HepG2 (cell line): ENCODE measurements at regions not wholly inside any gene's neighbourhood (a gene's known extent, or its start where the extent isn't known, plus 50 kb on each side); places are given as distances from the start of the nearest gene placed in this dataset.

Experiments used
- ATAC-seq: fragments of 200-7000 bp; cut with Tn5 transposase; 3 replicates; pipeline ENCODE4 v1.9.1; 2020; ENCODE audit warnings: mild to moderate bottlenecking, moderate library complexity
- BruUV-seq: library from RNA; stranded (reverse); fragments of 400-500 nt; replicated peaks from 2 replicates; lab custom pipeline; 2021; lab: Mats Ljungman, UMichigan
- CTCF ChIA-PET: fragments of 300-600 bp; formaldehyde crosslinking; extraction: SDS; loops from one replicate; lab custom pipeline; 2021; ENCODE audit warnings: low total read pairs, inconsistent platforms, low intra/inter-chr PET ratio; lab: Yijun Ruan, JAX
- POLR2A ChIA-PET: fragments of 350-600 bp; sonication (Branson Sonifier 250); formaldehyde crosslinking; loops from one replicate; lab custom pipeline; 2020; ENCODE audit warnings: antibody characterized with exemption, inconsistent platforms; lab: Yijun Ruan, JAX
- DNase-seq: peaks from one replicate; pipeline ENCODE4 v3.0.0-alpha.2; 2015; ENCODE audit warnings: low spot score
- FAIRE-seq: peaks from 3 replicates; lab custom pipeline; 2011; peaks lifted over from hg19 to GRCh38; lab: Jason Lieb, UNC
- H2AFZ ChIP-seq: one replicate; pipeline ENCODE4 v1.6.1; 2011; ENCODE audit warnings: low read length, inconsistent platforms
- H3K27ac ChIP-seq: fragments of 300-600 bp; 3 replicates; pipeline ENCODE4 v1.8.0; 2011; ENCODE audit warnings: mixed run types, mild to moderate bottlenecking, mixed read lengths, low read length, inconsistent platforms; ENCODE audit not compliant: insufficient read depth; ENCODE audit errors: extremely low read length
- H3K27me3 ChIP-seq, 2 experiments: fragments of 200-600 bp in 1 of 2; 2 replicates in 1 of 2; 3 replicates in 1 of 2; pipeline versions ENCODE4 v1.6.0 to v1.8.0; 2011; ENCODE audit warnings: low read length in 2 of 2, mild to moderate bottlenecking in 2 of 2, moderate library complexity in 2 of 2, inconsistent platforms in 1 of 2; ENCODE audit not compliant: insufficient read depth in 2 of 2, control insufficient read depth in 1 of 2
- H3K36me3 ChIP-seq, 2 experiments: fragments of 200-600 bp in 1 of 2; replicated peaks in 1 of 2; 2 replicates in 1 of 2; 3 replicates in 1 of 2; pipeline versions ENCODE4 v1.5.1 to v1.8.0; 2011; ENCODE audit warnings: low read length in 2 of 2, inconsistent platforms in 1 of 2; ENCODE audit not compliant: insufficient read depth in 2 of 2, control insufficient read depth in 1 of 2
- H3K4me1 ChIP-seq: 2 replicates; pipeline ENCODE4 v1.5.1; 2012; ENCODE audit warnings: low read length, inconsistent platforms; ENCODE audit not compliant: insufficient read depth
- H3K4me2 ChIP-seq: 2 replicates; pipeline ENCODE4 v1.6.0; 2011; ENCODE audit warnings: low read depth, low read length, inconsistent platforms
- H3K4me3 ChIP-seq, 3 experiments: fragments of 200-600 bp in 1 of 3; sonication (generic), shearing (Covaris generic) in 1 of 3; replicated peaks in 1 of 3; 2 replicates each; pipeline ENCODE4 v1.5.1; 2011 to 2016; ENCODE audit warnings: low read length in 3 of 3, inconsistent platforms in 2 of 3, low read depth in 2 of 3, mild to moderate bottlenecking in 2 of 3, control low read depth in 1 of 3, mixed read lengths in 1 of 3; ENCODE audit not compliant: insufficient read depth in 1 of 3
- H3K79me2 ChIP-seq: one replicate; pipeline ENCODE4 v1.6.1; 2011; ENCODE audit warnings: low read length, inconsistent platforms; ENCODE audit not compliant: insufficient read depth
- H3K9ac ChIP-seq: 2 replicates; pipeline ENCODE4 v1.6.0; 2011; ENCODE audit warnings: mild to moderate bottlenecking, low read depth, low read length, inconsistent platforms; ENCODE audit not compliant: insufficient read depth
- H3K9me3 ChIP-seq: 2 replicates; pipeline ENCODE4 v1.5.1; 2012; ENCODE audit warnings: mild to moderate bottlenecking, low read length
- H4K20me1 ChIP-seq: 2 replicates; pipeline ENCODE4 v1.6.0; 2011; ENCODE audit warnings: inconsistent platforms, mild to moderate bottlenecking, low read length, moderate library complexity; ENCODE audit not compliant: insufficient read depth
- ARNTL ChIP-seq: sonication (generic); formaldehyde crosslinking; IDR thresholded peaks from 2 replicates; pipeline ENCODE4 v1.4.0; 2020; ENCODE audit warnings: mild to moderate bottlenecking, missing genetic modification reagents
- CBX1 ChIP-seq: IDR thresholded peaks from one replicate; pipeline ENCODE4 v1.6.1; 2016; ENCODE audit warnings: antibody characterized with exemption, low read depth
- HMGXB3 ChIP-seq: sonication (generic); formaldehyde crosslinking; IDR thresholded peaks from 2 replicates; pipeline ENCODE4 v1.4.0; 2020; ENCODE audit warnings: missing genetic modification reagents, borderline replicate concordance
- KLF6 ChIP-seq: IDR thresholded peaks from 2 replicates; pipeline ENCODE4 v1.8.0; 2016; ENCODE audit warnings: missing biosample characterization, missing genetic modification reagents
- NR2C2 ChIP-seq: sonication (generic); formaldehyde crosslinking; IDR thresholded peaks from 2 replicates; pipeline ENCODE4 v1.4.0; 2020; ENCODE audit warnings: missing genetic modification reagents, mild to moderate bottlenecking, moderate library complexity, borderline replicate concordance
- PAXIP1 ChIP-seq: sonication (generic); formaldehyde crosslinking; conservative IDR thresholded peaks from 2 replicates; pipeline ENCODE4 v1.4.0; 2020; ENCODE audit warnings: mild to moderate bottlenecking, missing genetic modification reagents, moderate library complexity
- SKIL ChIP-seq: sonication (generic); formaldehyde crosslinking; IDR thresholded peaks from 2 replicates; pipeline ENCODE4 v1.8.0; 2022; ENCODE audit warnings: missing genetic modification reagents, mild to moderate bottlenecking, moderate library complexity, borderline replicate concordance
- SNRNP70 ChIP-seq: fragments of 200-400 bp; formaldehyde crosslinking; IDR thresholded peaks from 2 replicates; pipeline ENCODE4 v1.6.1; 2017; ENCODE audit warnings: mild to moderate bottlenecking, low read depth, low read length, moderate library complexity
- UBTF ChIP-seq: sonication (generic); formaldehyde crosslinking; IDR thresholded peaks from 2 replicates; pipeline ENCODE4 v1.4.0; 2020; ENCODE audit warnings: mild to moderate bottlenecking, missing genetic modification reagents
- YEATS4 ChIP-seq: sonication (generic); formaldehyde crosslinking; IDR thresholded peaks from 2 replicates; pipeline ENCODE4 v1.4.0; 2020; ENCODE audit warnings: missing genetic modification reagents, borderline replicate concordance
- ZFP62 ChIP-seq: sonication (generic); formaldehyde crosslinking; IDR thresholded peaks from 2 replicates; pipeline ENCODE4 v1.4.0; 2020; ENCODE audit warnings: missing genetic modification reagents
- ZNF678 ChIP-seq: sonication (generic); formaldehyde crosslinking; IDR thresholded peaks from 2 replicates; pipeline ENCODE4 v1.4.0; 2020; ENCODE audit warnings: mild to moderate bottlenecking, missing genetic modification reagents
- ZNF776 ChIP-seq: sonication (generic); formaldehyde crosslinking; IDR thresholded peaks from 2 replicates; pipeline ENCODE4 v1.4.0; 2020; ENCODE audit warnings: mild to moderate bottlenecking, missing genetic modification reagents
- WGBS: methylation state at CpG from one replicate; pipeline ENCODE4 v1.1.6; 2017; ENCODE audit warnings: low lambda C conversion rate; 5-methylcytosine and 5-hydroxymethylcytosine counted together
- in situ Hi-C: cut with HindIII; loops from 2 replicates; pipeline ENCODE4 v1.10.0; 2017; ENCODE audit warnings: low pct_unique_long_range_greater_than_20kb; ENCODE audit not compliant: extremely low pct_ligation_motif_present
- intact Hi-C: fragments of 100-400 bp; cut with micrococcal nuclease; formaldehyde crosslinking; loops from one replicate; pipeline ENCODE4 v1.10.0; 2022; ENCODE audit not compliant: unreplicated experiment

GRCh38 chr1:245084551-245084950 lies 70.2 kb upstream of the KIF26B start:
- FAIRE-seq = no peak
- intact Hi-C loops = no loop called here
- Histone ChIP-seq H3K4me2 (no peak overlapping the region), H4K20me1 (no peaks in the 10 kb centered on the region), H3K9me3 (no peaks in the 10 kb centered on the region), H3K4me3 (no peak overlapping the region), H3K27ac (no peak overlapping the region), H3K36me3 (no peaks in the 10 kb centered on the region), H3K4me1 (peaks cover 26% of the 10 kb centered on the region), H2AFZ (no peak overlapping the region), H3K27me3 (no peaks in the 10 kb centered on the region), H3K9ac (no peak overlapping the region), H3K79me2 (no peaks in the 10 kb centered on the region)
- DNase-seq = no peak
- POLR2A ChIA-PET = no interaction called here
- BruUV-seq = no TSS peak
- in situ Hi-C loops = no loop called here
- ATAC-seq = no peak
- CTCF ChIA-PET = no interaction called here
- 96% methylated on average over 7 of the region's 7 CpGs for WGBS
- TF ChIP-seq YEATS4 (CRISPR knock-in tag) (no peak), SNRNP70 (no peak), ZFP62 (no peak), HMGXB3 (CRISPR knock-in tag) (no peak), CBX1 (no peak), ARNTL (CRISPR knock-in tag) (no peak), NR2C2 (CRISPR knock-in tag) (no peak), SKIL (CRISPR knock-in tag) (no peak), ZNF776 (no peak), KLF6 (no peak), UBTF (no peak), ZNF678 (CRISPR knock-in tag) (no peak), PAXIP1 (CRISPR knock-in tag) (no peak)
